ENCODE measurements at regions not wholly inside any gene's neighbourhood (a gene's known extent, or its start where the extent isn't known, plus 50 kb on each side); places are given as distances from the start of the nearest gene placed in this dataset.

GRCh38 chr16:73193464-73193863, 145.5 kb upstream of the ZFHX3 start:
- ChIA-PET POLR2A (no interaction called here), CTCF (no interaction called here), SMC1A (ENCODE audit: uncharacterized antibody, unreplicated experiment) (interaction anchor here (1.1 kb wide), 1 partner anchor 361 kb away, joined by 4 read pairs; no protein-coding TSS in a partner anchor), RAD21 (ENCODE audit: unreplicated experiment) (interaction anchor here (0.9 kb wide), 1 partner anchor 161 kb away, joined by 4 read pairs; no protein-coding TSS in a partner anchor)
- no peaks in the 10 kb centered on the region; a peak in 1 of 4 replicates for H3K27me3 ChIP-seq (replicated peaks in 1 of 2; ENCODE audit: control insufficient read depth in 2 of 2, insufficient read depth in 2 of 2, low read length in 1 of 2)
- no peaks in the 10 kb centered on the region for H4K20me1 ChIP-seq (ENCODE audit: control insufficient read depth, insufficient read depth)
- DNase-seq (ENCODE audit: low read depth, low spot score) (no peak), ATAC-seq (0 out of 3 replicates have a peak, but pooled peaks have one; percentile 11), FAIRE-seq (no peak)
- no peak overlapping the region for H3K4me2 ChIP-seq (ENCODE audit: control insufficient read depth, insufficient read depth)
- H3K9me3 ChIP-seq (replicated peaks; ENCODE audit: control insufficient read depth, insufficient read depth, low read length), result no peaks in the 10 kb centered on the region
- TF ChIP-seq CEBPB (IDR thresholded peaks at IDR 0.05; ENCODE audit: borderline replicate concordance in 1 of 2, low read depth in 2 of 2, low read length in 2 of 2) (no peak), MYC (IDR thresholded peaks at IDR 0.05; ENCODE audit: insufficient read depth, insufficient read length, insufficient replicate concordance, low read length, severe bottlenecking) (no peak), EZH2 (IDR thresholded peaks at IDR 0.05; ENCODE audit: borderline replicate concordance, control insufficient read depth, low read depth, low read length) (no peak), ZNF622 (IDR thresholded peaks at IDR 0.05) (no peak), EED (IDR thresholded peaks at IDR 0.05; ENCODE audit: low read depth) (no peak), FOXM1 (IDR thresholded peaks at IDR 0.05; ENCODE audit: low read depth, low read length) (no peak), NFYA (IDR thresholded peaks at IDR 0.05; ENCODE audit: borderline replicate concordance, low read depth, low read length) (no peak), E4F1 (IDR thresholded peaks at IDR 0.05; ENCODE audit: borderline replicate concordance, partially characterized antibody) (no peak), CBX5 (IDR thresholded peaks at IDR 0.05; ENCODE audit: low read depth) (no peak), SREBF1 (IDR thresholded peaks at IDR 0.05; ENCODE audit: low read length) (no peak), PAX5 (IDR thresholded peaks at IDR 0.05; ENCODE audit: borderline replicate concordance, low read depth, low read length) (no peak)
- no TSS peak for BruUV-seq (replicated peaks)
- H3K79me2 ChIP-seq (ENCODE audit: control insufficient read depth, insufficient read depth, low read length), result no peaks in the 10 kb centered on the region
- WGBS (ENCODE audit: insufficient coverage, insufficient replicate concordance, low lambda C conversion rate, missing lambda C conversion rate), result 75% methylated on average over 1 of the region's 1 CpG
- no peak overlapping the region for H3K27ac ChIP-seq (ENCODE audit: control insufficient read depth, insufficient read depth)
- no peaks in the 10 kb centered on the region for H3K36me3 ChIP-seq (ENCODE audit: control insufficient read depth in 2 of 2, insufficient read depth in 2 of 2, low read length in 1 of 2)
- H3K9ac ChIP-seq (ENCODE audit: control insufficient read depth, insufficient read depth, low read length), result no peak overlapping the region
- in situ Hi-C loops (cut with MboI), result loop anchor here (10.0 kb wide), 1 partner anchor 699 kb away; no protein-coding TSS in a partner anchor
- no peaks in the 10 kb centered on the region for H3K4me1 ChIP-seq (ENCODE audit: control insufficient read depth, insufficient read depth, low read length)
- H2AFZ ChIP-seq (ENCODE audit: control insufficient read depth, low read depth, low read length), result no peak overlapping the region
- intact Hi-C loops (cut with micrococcal nuclease; ENCODE audit: unreplicated experiment), result loop anchor here (10.0 kb wide), 3 partner anchors 159 to 1069 kb away; no protein-coding TSS in a partner anchor
- no peak overlapping the region for H3K4me3 ChIP-seq
